K562 (cell line): ENCODE measurements at regions not wholly inside any gene's neighbourhood (a gene's known extent, or its start where the extent isn't known, plus 50 kb on each side); places are given as distances from the start of the nearest gene placed in this dataset.

ENCODE experiments used
- GATAD2A ChIP-seq: fragments of 450-650 bp; IDR thresholded peaks from 2 replicates; pipeline ENCODE4 v1.6.1; 2017
- MXI1 ChIP-seq: IDR thresholded peaks from 2 replicates; pipeline ENCODE4 v1.6.1; 2011; ENCODE audit warnings: low read depth, mild to moderate bottlenecking, improper control_type of control experiment, low read length
- RAD21 ChIP-seq, 2 experiments: fragments of 250-450 bp in 1 of 2; fragments of 450-650 bp in 1 of 2; sonication (Bioruptor Pico) in 1 of 2; formaldehyde crosslinking in 1 of 2; IDR thresholded peaks in 1 of 2; conservative IDR thresholded peaks in 1 of 2; 2 replicates each; pipeline versions ENCODE4 v1.4.0 to v1.8.0; 2020 to 2022; ENCODE audit warnings: mild to moderate bottlenecking in 2 of 2, moderate library complexity in 1 of 2
- SPI1 ChIP-seq: IDR thresholded peaks from 2 replicates; pipeline ENCODE4 v1.6.1; 2011; ENCODE audit warnings: low read depth, low read length, control low read depth, borderline replicate concordance
- ZNF589 ChIP-seq: fragments of 200-800 bp; sonication (Bioruptor generic); IDR thresholded peaks from 2 replicates; pipeline ENCODE4 v1.6.1; 2016; ENCODE audit warnings: low read depth, missing genetic modification characterization, missing compliant biosample characterization

DNA sequence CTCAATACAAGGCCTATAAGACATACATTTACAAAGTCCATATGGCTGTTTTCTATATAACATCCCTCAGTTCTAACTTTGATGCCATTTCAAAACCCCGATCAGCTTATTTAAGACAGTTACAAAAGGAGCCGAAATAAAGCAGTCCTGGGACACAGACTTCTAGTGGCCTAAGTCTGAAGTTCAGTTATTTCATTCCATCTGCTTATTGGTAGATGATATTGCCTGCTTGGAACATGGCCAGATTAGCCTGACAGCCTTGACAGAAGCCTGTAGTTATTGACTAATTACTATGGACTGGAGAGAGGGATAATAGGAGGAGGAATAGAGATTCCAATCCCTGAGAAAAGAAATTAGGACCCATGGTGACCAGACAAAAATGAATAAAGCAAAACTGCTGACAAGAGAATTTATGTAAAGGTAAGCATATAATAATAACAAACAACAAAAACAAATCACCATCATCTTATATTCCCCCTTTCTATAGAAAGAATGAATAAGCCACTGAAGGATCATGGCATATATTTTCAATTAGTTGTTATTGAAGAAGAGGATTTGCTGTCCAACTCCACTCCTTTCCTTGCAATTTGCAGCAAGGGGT is 206.3 kb upstream of the TOM1L1 start:
- no peak for TF ChIP-seq ZNF589 (CRISPR knock-in tag)
- TF ChIP-seq GATAD2A = no peak
- TF ChIP-seq RAD21 (CRISPR knock-in tag; conservative IDR thresholded peaks at IDR 0.05 in 1 of 2, IDR thresholded peaks at IDR 0.05 in 1 of 2) = no peak
- TF ChIP-seq MXI1 = no peak
- TF ChIP-seq SPI1 = no peak
